GM19240 (cell line): ENCODE measurements at regions not wholly inside any gene's neighbourhood (a gene's known extent, or its start where the extent isn't known, plus 50 kb on each side); places are given as distances from the start of the nearest gene placed in this dataset.
"Not testable (repeated sequence)": the region's sequence is repeated elsewhere in the genome, so short reads cannot be mapped to it uniquely, and the experiment has no call there.

Experiments used
- DNase-seq: peaks from one replicate; pipeline ENCODE4 v3.0.0; 2011; ENCODE audit warnings: low spot score; ENCODE audit not compliant: insufficient read length

- no peak for DNase-seq
Measured at GRCh38 chr9:1910269-1910811, 104.8 kb upstream of the SMARCA2 start.

- no peak for DNase-seq
Measured at GRCh38 chr9:1913631-1914330, 101.4 kb upstream of the SMARCA2 start.

DNA sequence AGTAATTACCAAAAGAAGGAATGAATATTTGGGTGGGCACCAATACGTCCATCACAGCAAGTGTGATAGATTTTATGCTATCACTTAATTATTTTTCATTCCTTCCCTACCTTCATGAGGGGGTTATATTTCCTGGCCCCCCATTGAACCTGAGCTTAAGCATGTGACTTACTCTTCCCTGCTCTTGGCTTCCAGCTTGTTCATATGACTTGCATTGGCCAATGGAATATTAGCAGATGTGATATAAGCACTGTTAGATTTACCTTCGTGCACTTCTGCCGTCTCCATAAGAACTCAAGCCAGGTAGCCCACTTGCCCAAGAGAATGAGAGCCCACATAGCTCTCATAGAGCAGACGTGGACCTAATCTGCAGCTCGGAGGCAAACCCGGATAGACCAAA is 99.1 kb upstream of the SMARCA2 start:
- no peak for DNase-seq

- DNase-seq: no peak
Measured at GRCh38 chr9:1916655-1917054, 98.5 kb upstream of the SMARCA2 start.

DNA sequence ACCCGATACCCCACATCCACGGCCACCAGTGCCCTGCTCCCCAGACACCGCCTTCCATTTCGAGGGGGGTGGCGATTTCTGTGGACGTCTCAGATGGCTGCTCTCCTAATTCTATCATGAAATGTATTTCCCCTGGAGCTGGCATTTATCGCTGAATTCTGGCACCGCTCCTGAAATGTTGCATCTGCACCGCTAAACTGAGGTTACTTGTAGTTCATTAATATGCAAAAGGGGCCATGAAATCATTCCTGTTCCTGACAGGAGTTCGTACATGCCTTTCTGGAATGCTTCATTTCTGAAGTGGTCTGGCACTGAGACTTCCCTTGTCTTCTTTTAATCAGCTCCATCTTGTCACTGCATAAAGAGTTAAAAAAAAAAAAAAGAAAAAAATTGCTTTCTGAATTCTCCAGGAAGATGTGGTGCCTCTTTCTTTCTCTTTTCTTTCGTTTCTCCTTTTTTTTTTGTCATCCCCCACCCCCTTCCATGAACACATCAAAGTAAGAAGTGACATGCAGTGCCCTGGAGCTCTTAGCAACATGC is 97.7 kb upstream of the SMARCA2 start:
- DNase-seq: no peak

DNA sequence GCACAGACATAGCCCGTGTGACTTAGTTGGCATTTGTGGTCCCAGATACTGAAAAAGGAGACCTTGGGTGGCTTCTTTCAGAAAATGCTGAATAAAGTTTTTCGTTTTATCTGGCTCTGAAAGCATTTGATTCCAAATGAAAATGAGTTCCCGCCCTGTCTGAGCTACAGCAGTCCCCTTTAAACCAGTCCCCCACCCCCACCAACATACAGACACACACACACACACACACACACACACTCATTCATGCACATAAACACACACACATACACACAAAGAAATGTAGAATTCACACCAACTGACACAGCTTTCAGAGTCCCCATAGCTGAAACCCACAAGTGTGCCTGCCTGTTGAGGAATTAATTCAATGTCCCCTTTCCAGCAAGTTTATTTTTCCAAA is 97.0 kb upstream of the SMARCA2 start:
- no peak for DNase-seq

DNA sequence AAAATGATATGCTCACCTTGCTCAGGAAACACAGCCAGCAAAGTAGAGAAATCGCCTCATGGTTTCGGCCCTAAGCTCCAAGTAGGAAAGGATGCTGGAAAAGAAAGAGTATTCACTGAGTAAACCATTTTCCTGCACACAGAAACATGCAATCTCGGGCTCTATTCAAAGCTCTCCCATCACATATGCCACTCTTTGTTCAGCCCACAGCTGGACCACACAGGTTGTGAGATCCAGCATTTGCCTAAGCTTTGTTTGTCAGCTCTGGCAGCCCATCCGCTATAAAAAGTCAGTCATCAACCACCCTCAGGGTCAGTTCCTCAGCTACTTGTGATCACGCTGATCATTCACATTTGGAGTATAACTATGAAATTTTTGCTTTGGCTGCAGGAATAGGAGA is 96.5 kb upstream of the SMARCA2 start:
- DNase-seq: no peak

DNA sequence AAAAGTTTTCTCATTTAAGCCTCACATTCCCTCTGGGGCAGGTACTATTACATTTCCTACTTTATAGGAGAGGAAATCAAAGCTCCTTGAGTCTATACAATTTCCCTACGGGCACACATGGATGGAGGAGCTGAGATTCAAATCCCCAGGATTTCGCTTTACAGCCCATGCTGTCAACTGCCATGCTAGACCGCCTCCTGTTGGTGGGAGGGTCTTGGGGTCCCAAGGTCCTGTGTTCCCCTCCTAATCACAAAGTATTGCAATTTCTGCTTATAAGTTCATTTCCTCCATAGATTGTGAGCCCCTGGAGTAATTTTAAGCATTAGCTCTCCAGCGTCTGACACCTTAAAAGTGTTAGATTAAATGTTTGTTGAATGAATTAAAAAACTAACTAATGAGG is 95.9 kb upstream of the SMARCA2 start:
- DNase-seq: no peak

- DNase-seq: no peak
Measured at GRCh38 chr9:1920386-1920785, 94.8 kb upstream of the SMARCA2 start.

DNA sequence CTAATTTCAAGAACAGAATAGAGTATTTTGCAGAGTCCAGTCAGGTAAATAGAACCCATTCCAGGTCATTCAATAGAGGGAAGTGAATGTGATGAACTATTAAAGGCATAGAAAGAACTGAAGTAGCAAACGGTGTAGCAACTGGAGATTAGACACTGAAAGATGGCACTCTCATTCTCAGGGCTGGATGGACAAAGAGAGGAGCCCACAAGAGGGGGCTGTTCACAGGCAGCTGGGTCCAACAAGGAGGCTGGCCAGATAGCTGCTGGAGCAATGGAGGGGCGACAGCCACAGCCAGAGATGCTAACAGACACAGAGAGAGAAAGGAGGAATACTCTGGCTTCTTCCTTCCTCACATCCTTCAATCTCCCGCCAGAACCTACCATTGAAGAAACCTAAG is 93.1 kb upstream of the SMARCA2 start:
- DNase-seq: no peak

DNA sequence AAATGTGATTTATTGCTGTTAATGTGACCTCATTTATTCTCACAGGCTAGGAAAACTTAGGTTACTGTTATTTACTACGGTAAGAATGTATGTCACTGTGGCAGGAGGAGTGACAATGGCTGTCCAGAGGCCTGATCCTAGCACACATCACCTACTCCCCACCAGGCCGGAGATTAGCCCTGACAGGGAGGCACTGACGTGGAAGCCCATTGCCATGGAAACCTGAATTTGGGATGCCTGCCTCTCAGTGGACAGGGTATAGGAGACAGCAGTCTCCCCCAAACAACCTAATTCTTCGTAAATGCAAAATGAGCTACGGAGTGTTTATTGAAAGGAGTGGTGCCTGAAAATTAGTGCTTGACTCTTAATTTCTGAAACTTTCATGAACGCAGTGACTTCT is 87.6 kb upstream of the SMARCA2 start:
- no peak for DNase-seq

DNA sequence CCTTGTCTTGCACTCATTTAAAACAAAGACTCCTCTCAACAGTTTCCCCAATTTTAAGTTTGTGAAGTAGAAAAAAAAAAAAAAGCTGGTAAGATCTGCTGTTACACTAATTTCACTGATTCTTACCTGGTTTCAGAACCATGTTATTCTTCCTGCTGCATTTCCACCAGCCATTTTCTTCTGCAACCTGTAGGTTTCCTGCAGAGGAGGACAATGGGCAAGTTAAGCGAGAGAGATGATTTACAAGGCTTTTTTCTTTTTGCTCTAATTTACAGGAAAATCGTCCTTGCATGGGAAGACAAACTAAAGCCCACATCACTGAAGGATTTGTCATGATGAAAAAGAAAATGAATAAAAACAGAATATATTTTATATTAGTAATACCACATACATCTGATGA is 86.0 kb upstream of the SMARCA2 start:
- no peak for DNase-seq

- no peak for DNase-seq
Measured at GRCh38 chr9:1929722-1930244, 85.4 kb upstream of the SMARCA2 start.

- not testable (repeated sequence) for DNase-seq
Measured at GRCh38 chr9:1930245-1930736, 84.9 kb upstream of the SMARCA2 start.

DNA sequence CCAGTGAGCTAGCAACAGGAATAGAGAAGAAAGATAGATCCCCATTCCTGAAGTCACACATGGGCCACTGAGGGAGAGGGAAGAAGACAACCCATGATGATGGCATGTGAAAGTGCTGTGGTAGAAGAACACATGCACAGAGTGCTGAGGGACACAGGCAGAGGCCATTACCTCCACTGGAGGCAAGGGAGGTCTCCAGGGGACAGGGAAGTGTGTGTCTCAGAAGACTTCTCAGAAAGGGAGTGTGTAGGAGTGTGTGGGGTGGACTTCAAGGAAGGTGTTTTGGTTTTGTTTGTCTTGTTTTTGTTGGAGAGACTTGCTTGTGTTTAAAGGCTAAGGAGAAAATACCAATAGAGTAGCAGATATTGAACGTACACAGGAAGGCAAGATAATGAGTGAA is 77.0 kb upstream of the SMARCA2 start:
- no peak for DNase-seq

DNA sequence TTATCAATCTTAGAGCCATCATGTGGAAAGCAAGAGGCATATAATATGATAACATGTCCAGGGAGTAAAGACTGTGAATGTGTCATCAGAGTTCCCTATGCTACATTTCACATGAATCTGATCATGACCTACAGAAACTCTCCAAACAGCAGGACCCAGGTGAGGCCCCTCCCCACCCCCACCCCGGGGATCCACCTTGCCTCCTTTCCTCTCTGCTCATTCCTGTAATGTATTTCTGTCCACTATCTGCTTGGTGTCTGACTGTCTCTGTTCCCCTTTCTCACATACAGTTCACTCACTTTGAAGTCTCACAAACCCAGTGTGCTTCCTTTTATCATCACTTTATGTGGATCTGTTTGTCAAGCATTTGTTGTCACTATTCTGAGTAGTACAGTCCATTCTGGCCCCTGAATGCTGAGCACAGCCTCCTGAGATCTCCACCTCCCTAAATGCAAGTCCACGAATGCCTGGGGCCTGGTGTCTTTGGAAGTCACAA is 76.4 kb upstream of the SMARCA2 start:
- DNase-seq: no peak

DNA sequence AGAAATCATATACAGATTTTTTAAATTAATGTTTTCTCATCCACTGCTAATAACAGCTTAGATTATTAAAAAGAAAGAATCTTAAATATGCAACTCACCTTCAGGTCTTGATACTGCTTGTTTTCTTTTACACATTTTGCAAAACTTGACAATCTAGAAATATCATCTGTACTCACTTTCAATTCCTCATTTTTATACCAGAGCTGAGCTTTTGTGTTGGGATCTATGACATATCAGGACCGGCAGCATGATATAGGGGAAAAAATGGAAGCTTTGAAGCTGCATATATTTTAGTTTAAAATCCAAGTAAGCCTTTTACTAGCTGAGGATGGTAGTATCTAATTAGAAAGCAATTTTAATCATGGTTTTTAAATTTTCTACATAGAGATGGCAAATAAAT is 75.7 kb upstream of the SMARCA2 start:
- no peak for DNase-seq

DNA sequence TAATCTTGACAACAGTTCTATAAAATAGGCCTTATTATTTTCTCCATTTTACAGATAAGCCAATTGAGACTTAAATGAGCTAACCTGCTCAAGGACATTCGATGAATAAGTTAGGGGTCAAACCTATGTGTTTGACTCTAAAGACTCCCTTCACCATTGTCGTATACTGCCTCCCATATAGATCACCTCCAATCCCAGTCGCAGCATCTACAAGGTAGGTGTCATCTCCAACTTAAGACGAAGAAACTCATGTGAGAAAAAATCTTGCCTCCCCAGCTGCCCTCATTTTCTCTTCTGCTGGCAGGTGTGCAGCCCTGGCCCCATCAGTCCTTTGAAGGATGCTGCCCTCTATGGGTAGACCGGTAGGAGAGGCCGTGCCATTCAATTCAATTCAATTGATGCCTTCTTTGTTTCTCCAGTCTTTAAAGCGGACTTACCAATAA is 75.2 kb upstream of the SMARCA2 start:
- peak; percentile 36 for DNase-seq

DNA sequence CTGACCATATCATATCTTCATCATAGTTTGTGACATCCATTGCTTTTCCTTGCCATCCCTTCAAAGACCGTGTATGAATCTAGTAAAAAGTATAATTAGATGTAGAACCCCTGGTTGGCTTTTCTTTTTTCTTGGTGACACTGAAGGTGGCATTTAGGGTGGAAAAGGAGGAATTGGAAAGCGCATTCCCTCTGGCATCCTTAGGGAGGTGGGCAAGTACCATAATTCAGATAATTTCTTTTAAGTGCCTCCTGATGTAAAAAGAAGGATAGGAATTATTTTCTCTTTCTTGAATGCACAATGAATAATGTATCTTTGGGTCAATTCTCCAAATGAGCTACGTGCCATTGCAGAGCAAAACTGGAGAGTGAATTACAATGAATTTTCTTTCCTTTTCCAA is 73.2 kb upstream of the SMARCA2 start:
- no peak for DNase-seq

DNA sequence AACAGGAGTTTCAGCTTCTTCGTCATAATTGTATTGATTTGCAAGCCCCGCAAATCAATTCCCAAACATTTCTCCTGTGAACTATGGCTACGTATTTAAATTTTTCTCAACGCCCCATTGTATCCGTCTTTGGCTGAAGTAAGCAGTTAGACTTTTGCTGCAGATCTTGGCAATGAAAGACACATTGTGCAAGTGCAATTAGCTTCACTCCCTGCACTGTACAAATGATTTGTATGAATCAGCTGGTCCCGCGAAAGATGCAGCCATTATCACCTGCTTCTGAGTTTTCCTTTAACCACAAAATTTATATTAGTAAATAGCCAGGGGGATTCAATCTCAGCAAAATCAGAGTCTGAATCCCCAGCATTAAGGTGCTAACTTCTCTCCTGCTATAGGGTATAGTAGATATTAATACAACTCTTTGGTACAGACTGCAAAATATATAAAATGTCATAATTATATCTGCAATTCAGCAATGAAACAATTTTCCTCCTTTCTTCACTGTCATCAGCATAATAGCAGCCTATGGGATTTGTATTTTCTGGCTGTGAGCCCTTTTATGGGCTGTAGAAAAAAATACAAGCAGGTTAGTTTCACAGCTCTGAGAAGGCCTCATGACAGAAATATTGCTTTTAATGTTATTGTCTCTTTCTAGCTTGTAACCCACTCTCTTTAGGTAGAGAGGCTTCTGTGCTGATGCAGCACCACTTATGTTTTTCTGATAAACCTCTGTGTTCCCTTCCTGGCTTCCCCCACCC is 68.4 kb upstream of the SMARCA2 start:
- DNase-seq: no peak

GRCh38 chr9:1947438-1947837 is 67.7 kb upstream of the SMARCA2 start:
- no peak for DNase-seq

GRCh38 chr9:1948541-1948940 is 66.6 kb upstream of the SMARCA2 start:
- DNase-seq: no peak
